ENCODE measurements at regions not wholly inside any gene's neighbourhood (a gene's known extent, or its start where the extent isn't known, plus 50 kb on each side); places are given as distances from the start of the nearest gene placed in this dataset.
"Not testable (repeated sequence)": the region's sequence is repeated elsewhere in the genome, so short reads cannot be mapped to it uniquely, and the experiment has no call there.

DNA sequence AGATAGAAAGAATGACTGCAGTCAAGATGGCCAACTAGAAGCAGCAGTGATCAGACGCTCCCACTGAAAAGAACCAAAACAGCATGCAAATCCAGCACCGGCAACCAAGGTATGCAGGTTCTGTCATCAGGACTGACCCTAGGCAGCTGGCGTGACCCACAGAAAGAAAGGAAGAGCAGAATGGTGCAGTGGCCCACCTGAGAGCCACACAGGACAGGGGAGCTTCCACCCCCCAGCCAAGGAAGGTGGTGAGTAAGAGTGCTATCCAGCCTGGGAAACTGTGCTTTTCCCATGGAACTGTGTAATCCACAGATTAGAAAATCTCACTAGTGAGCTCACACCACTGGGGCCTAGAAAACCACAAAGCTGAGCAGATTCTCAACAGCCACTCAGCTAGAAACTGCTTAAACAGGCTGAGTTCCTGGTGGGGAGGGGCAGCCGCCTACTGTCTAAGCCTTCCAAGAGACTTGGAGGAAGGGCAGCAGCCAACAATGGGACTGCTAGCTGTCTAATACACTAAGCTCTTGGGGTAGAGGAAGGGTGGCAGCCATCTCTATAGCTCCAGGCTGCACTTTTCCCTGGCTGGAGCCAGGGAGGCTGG, 127.9 kb downstream of the EVA1A start:
- ChIA-PET POLR2A (interaction anchor here (0.6 kb wide), 1 partner anchor 320 kb away, joined by 3 read pairs; no protein-coding TSS in a partner anchor), CTCF (no interaction called here)
- no peaks in the 10 kb centered on the region for H3K36me3 Mint-ChIP-seq (ENCODE audit: low read depth)
- peaks cover 5% of the 10 kb centered on the region for H3K27me3 Mint-ChIP-seq
- no peaks in the 10 kb centered on the region for H3K4me1 Mint-ChIP-seq
- no peak overlapping the region for H3K4me3 Mint-ChIP-seq
- no peak for DNase-seq
- H3K27ac Mint-ChIP-seq, result no peak overlapping the region
- H3K9me3 Mint-ChIP-seq, result no peaks in the 10 kb centered on the region

DNA sequence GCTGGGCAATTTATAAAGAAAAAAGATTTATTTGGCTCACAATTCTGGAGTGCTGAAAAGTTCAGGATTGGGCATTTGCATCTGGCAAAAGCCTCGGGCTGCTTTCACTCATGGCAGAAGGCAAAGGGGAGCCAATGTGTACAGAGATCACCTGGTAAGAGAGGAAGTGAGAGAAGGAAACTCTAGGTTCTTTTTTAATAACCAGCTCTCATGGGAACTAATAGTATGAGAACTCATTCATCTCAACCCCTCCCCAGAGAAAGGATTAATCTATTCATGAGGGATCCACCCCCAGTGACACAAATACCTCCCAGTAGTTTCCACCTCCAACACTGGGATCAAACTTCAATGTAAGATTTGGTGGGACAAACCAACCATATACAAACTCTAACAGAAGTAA, 129.0 kb downstream of the EVA1A start:
- Mint-ChIP-seq H3K36me3 (ENCODE audit: low read depth) (no peaks in the 10 kb centered on the region), H3K4me3 (no peak overlapping the region), H3K4me1 (no peaks in the 10 kb centered on the region), H3K27me3 (peaks cover 7% of the 10 kb centered on the region), H3K27ac (no peak overlapping the region), H3K9me3 (no peaks in the 10 kb centered on the region)
- ChIA-PET CTCF (no interaction called here), POLR2A (no interaction called here)
- DNase-seq, result no peak

DNA sequence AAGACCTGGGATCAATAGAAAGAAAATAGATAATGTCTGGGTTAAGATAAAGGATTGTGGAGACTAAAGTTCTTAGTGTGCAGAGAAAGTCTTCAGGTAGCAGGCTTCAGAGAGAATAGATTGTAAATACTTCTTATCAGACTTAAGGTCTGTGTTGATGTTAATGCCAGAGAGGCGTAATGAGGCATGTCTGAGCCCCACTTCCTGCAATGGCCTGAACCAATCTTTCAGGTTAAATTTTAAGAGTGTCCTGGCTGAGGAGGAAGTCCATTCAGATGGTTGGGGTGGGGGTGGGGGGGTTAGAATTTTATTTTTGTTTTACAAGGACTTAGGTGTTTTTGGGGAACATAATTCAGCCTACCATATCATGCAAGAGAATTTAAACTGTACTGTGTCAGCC, 129.5 kb downstream of the EVA1A start:
- DNase-seq, result no peak
- Mint-ChIP-seq H3K4me3 (no peak overlapping the region), H3K27ac (no peak overlapping the region), H3K36me3 (ENCODE audit: low read depth) (no peaks in the 10 kb centered on the region), H3K9me3 (no peaks in the 10 kb centered on the region), H3K27me3 (peaks cover 5% of the 10 kb centered on the region), H3K4me1 (no peaks in the 10 kb centered on the region)
- CTCF ChIA-PET, result no interaction called here
- POLR2A ChIA-PET, result no interaction called here

DNA sequence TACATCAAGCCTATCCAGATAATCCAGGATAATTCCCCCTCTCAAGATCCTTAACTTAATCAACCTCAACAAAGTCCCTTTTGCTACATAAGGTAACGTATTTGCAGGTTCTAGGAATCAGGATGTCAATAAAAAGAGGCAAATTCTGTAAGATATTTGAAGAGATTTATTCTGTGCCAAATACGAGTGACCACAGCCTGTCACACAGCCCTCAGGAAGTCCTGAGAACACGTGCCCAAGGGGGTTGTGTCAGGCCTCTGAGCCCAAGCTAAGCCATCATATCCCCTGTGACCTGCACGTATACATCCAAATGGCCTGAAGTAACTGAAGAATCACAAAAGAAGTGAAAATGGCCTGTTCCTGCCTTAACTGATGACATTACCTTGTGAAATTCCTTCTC, 130.3 kb downstream of the EVA1A start:
- CTCF ChIA-PET; H3K9me3 Mint-ChIP-seq; POLR2A ChIA-PET; DNase-seq; H3K4me3 Mint-ChIP-seq; H3K27me3 Mint-ChIP-seq; H3K36me3 Mint-ChIP-seq (ENCODE audit: low read depth); H3K27ac Mint-ChIP-seq; H3K4me1 Mint-ChIP-seq: not testable (repeated sequence)

DNA sequence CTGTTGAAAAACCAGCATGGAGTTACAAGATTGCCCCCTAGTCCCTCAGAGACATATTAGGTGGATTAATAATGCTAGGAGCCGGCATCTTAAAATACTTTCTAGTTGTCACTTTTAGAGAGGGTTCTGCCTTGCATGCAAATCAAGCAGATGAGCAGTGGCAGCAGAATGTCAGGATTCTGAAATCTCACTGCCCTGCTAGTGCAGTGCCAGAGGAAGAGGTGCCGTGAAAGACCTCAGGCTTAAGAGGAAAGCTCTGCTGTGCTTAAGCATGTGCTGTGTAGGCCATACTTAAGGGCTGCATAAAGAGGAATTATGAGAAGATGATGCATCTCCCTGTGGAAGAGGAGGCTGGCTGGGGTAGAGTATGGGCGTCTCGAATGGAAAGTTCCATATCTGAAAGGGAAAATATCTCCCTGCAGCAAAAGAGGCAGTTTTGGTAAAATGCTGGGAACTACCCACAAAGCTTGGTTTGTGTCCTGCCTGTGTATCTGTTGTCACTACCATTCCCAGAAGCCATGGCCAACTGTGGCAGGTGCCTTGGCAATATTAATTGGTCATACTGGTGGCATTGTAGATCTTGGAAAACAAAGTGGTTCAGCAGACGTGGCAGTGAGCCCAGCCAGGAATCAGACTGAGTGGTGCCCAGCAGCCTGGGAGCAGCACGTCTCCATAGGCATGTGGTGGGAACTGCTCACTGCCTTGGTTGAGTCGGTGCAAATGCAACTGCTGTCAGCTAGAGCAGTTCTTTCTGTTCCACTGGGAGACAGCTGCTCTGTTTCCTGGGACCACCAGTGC, 131.9 kb downstream of the EVA1A start:
- H3K27ac Mint-ChIP-seq, result no peak overlapping the region

DNA sequence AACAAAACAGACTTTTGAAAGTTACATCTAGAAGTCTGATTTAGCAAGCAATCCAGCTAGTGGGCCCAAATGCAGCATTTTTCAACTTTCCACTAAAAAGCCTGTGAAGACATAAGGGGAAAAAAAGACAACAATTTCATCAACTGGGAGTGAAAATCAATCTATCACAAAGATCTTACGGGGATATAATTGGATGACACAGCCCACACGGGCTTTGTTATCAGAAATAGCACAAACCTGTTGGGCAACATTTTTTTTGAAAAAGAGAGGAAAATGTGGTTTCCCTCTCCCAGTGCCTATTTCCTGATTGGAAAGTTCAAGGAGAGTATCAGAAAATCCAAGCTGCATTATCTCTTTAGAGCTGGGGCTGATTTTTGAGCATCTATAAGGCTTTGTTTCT, 132.7 kb downstream of the EVA1A start:
- no peaks in the 10 kb centered on the region for H3K36me3 Mint-ChIP-seq (ENCODE audit: low read depth)
- no peak overlapping the region for H3K27ac Mint-ChIP-seq

More for the DNA sequence above, 131.9 kb downstream of the EVA1A start:
- Mint-ChIP-seq H3K4me3 (no peak overlapping the region), H3K9me3 (no peaks in the 10 kb centered on the region), H3K27me3 (peaks cover 5% of the 10 kb centered on the region), H3K4me1 (no peaks in the 10 kb centered on the region), H3K36me3 (ENCODE audit: low read depth) (no peaks in the 10 kb centered on the region)
- POLR2A ChIA-PET, result no interaction called here
- CTCF ChIA-PET, result no interaction called here
- no peak for DNase-seq

DNA sequence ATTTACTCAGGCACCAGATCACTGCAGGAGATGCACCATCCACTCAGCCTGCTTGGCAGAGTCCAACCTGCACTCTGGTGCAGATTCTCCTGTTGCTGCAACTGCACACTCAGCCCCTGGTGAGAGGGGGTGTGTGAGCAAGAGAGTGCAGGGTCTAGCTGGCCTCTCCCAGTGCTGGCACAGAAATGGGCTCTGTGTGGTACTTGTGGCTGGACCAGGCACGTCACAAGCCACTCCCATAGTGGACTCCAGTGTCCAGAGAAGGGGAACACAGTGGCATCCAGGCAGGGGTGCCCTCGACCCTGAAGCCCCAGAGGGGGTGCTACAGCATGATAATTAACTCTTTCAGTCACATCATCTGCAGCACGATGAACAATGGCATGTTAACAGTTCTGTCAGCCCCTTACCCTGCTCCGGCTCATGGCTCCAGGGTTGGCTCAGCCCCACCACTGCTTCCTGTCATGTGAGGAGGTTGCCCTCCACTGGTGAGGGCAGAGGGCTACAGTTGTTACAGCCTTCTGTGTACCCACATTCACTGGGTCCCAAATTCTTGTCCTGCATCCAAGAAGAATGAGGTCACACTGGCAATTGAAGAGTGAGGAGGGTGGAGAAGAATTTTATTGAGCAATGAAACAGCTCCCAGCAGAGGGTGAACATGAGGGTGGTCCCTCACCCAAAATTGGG, 135.7 kb downstream of the EVA1A start:
- H3K27me3 Mint-ChIP-seq, result peaks cover 9% of the 10 kb centered on the region
- no peak overlapping the region for H3K27ac Mint-ChIP-seq
- no peak for DNase-seq
- no peak overlapping the region for H3K4me3 Mint-ChIP-seq
- no peaks in the 10 kb centered on the region for H3K4me1 Mint-ChIP-seq
- CTCF ChIA-PET, result no interaction called here
- POLR2A ChIA-PET, result no interaction called here
- no peaks in the 10 kb centered on the region for H3K36me3 Mint-ChIP-seq (ENCODE audit: low read depth)
- no peaks in the 10 kb centered on the region for H3K9me3 Mint-ChIP-seq

More for the DNA sequence above, 132.7 kb downstream of the EVA1A start:
- no peak for DNase-seq
- CTCF ChIA-PET, result interaction anchor here (0.6 kb wide), 1 partner anchor 330 kb away, joined by 5 read pairs; no protein-coding TSS in a partner anchor
- POLR2A ChIA-PET, result no interaction called here
- peaks cover 5% of the 10 kb centered on the region for H3K27me3 Mint-ChIP-seq
- H3K4me1 Mint-ChIP-seq, result no peaks in the 10 kb centered on the region
- H3K4me3 Mint-ChIP-seq, result no peak overlapping the region
- H3K9me3 Mint-ChIP-seq, result no peaks in the 10 kb centered on the region

GRCh38 chr2:75421986-75422385, 138.8 kb downstream of the EVA1A start:
- H3K4me3 Mint-ChIP-seq, result no peak overlapping the region
- no peak overlapping the region for H3K27ac Mint-ChIP-seq
- ChIA-PET CTCF (no interaction called here), POLR2A (no interaction called here)
- no peaks in the 10 kb centered on the region for H3K9me3 Mint-ChIP-seq
- H3K27me3 Mint-ChIP-seq, result peaks cover 4% of the 10 kb centered on the region
- no peaks in the 10 kb centered on the region for H3K36me3 Mint-ChIP-seq (ENCODE audit: low read depth)
- no peak for DNase-seq
- H3K4me1 Mint-ChIP-seq, result peaks cover 2% of the 10 kb centered on the region

- Mint-ChIP-seq H3K27ac (peak overlapping the region; percentile 60), H3K36me3 (ENCODE audit: low read depth) (no peaks in the 10 kb centered on the region), H3K4me3 (no peak overlapping the region), H3K4me1 (peaks cover 10% of the 10 kb centered on the region), H3K9me3 (no peaks in the 10 kb centered on the region), H3K27me3 (peaks cover 4% of the 10 kb centered on the region)
- ChIA-PET CTCF (no interaction called here), POLR2A (no interaction called here)
- DNase-seq, result no peak
These were observed 144.1 kb downstream of the EVA1A start for GRCh38 chr2:75416420-75417342.

GRCh38 chr2:75415731-75416130, 145.0 kb downstream of the EVA1A start:
- ChIA-PET POLR2A (no interaction called here), CTCF (no interaction called here)
- Mint-ChIP-seq H3K4me1 (peaks cover 10% of the 10 kb centered on the region), H3K27ac (no peak overlapping the region), H3K27me3 (no peaks in the 10 kb centered on the region), H3K9me3 (peaks cover under 1% of the 10 kb centered on the region), H3K4me3 (no peak overlapping the region), H3K36me3 (ENCODE audit: low read depth) (no peaks in the 10 kb centered on the region)
- no peak for DNase-seq

DNA sequence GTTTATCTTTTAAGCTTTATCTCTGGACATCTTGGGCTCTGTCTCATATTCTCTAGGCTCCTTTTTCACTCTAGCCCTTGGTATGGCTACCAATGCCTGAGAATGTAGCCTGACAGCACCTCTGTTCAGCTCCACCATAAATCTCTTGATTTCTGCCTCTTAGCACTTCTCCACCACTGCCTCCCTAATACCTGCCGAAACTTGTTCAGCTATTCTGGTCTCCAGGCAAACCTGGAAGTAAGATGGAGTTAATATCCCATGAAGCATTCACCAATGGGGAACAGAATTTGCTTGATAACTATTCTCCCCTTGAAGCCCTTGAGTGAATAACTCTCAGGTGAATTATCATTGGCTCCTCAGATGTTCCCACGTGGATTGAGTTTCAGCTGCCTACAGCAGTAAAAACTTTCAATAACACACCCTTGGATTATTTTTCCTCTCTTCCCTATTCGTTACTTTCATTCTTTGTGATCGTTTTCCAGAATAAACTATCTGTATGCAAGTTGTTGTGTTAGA, 145.6 kb downstream of the EVA1A start:
- ChIA-PET POLR2A (interaction anchor here (0.7 kb wide), 1 partner anchor 176 kb away, joined by 3 read pairs; no protein-coding TSS in a partner anchor), CTCF (no interaction called here)
- no peaks in the 10 kb centered on the region for H3K27me3 Mint-ChIP-seq
- peaks cover 5% of the 10 kb centered on the region for H3K9me3 Mint-ChIP-seq
- no peak for DNase-seq
- no peak overlapping the region for H3K27ac Mint-ChIP-seq
- H3K4me1 Mint-ChIP-seq, result peaks cover 10% of the 10 kb centered on the region
- H3K36me3 Mint-ChIP-seq (ENCODE audit: low read depth), result no peaks in the 10 kb centered on the region
- H3K4me3 Mint-ChIP-seq, result no peak overlapping the region

- H3K4me1 Mint-ChIP-seq, result peaks cover 4% of the 10 kb centered on the region
- ChIA-PET POLR2A (no interaction called here), CTCF (no interaction called here)
- peaks cover 5% of the 10 kb centered on the region for H3K9me3 Mint-ChIP-seq
- no peak overlapping the region for H3K27ac Mint-ChIP-seq
- no peaks in the 10 kb centered on the region for H3K36me3 Mint-ChIP-seq (ENCODE audit: low read depth)
- H3K27me3 Mint-ChIP-seq, result no peaks in the 10 kb centered on the region
- no peak for DNase-seq
- no peak overlapping the region for H3K4me3 Mint-ChIP-seq
These were observed 149.2 kb downstream of the EVA1A start for GRCh38 chr2:75411574-75411973.
